HepG2 (cell line): ENCODE measurements at regions not wholly inside any gene's neighbourhood (a gene's known extent, or its start where the extent isn't known, plus 50 kb on each side); places are given as distances from the start of the nearest gene placed in this dataset.

Experiments used
- ATAC-seq: fragments of 200-7000 bp; cut with Tn5 transposase; 3 replicates; pipeline ENCODE4 v1.9.1; 2020; ENCODE audit warnings: mild to moderate bottlenecking, moderate library complexity
- BruUV-seq: library from RNA; stranded (reverse); fragments of 400-500 nt; replicated peaks from 2 replicates; lab custom pipeline; 2021; lab: Mats Ljungman, UMichigan
- CTCF ChIA-PET: fragments of 300-600 bp; formaldehyde crosslinking; extraction: SDS; loops from one replicate; lab custom pipeline; 2021; ENCODE audit warnings: low total read pairs, inconsistent platforms, low intra/inter-chr PET ratio; lab: Yijun Ruan, JAX
- POLR2A ChIA-PET: fragments of 350-600 bp; sonication (Branson Sonifier 250); formaldehyde crosslinking; loops from one replicate; lab custom pipeline; 2020; ENCODE audit warnings: antibody characterized with exemption, inconsistent platforms; lab: Yijun Ruan, JAX
- DNase-seq: peaks from one replicate; pipeline ENCODE4 v3.0.0-alpha.2; 2015; ENCODE audit warnings: low spot score
- FAIRE-seq: peaks from 3 replicates; lab custom pipeline; 2011; peaks lifted over from hg19 to GRCh38; lab: Jason Lieb, UNC
- H2AFZ ChIP-seq: one replicate; pipeline ENCODE4 v1.6.1; 2011; ENCODE audit warnings: low read length, inconsistent platforms
- H3K27ac ChIP-seq: fragments of 300-600 bp; 3 replicates; pipeline ENCODE4 v1.8.0; 2011; ENCODE audit warnings: mixed run types, mild to moderate bottlenecking, mixed read lengths, low read length, inconsistent platforms; ENCODE audit not compliant: insufficient read depth; ENCODE audit errors: extremely low read length
- H3K27me3 ChIP-seq, 2 experiments: fragments of 200-600 bp in 1 of 2; 2 replicates in 1 of 2; 3 replicates in 1 of 2; pipeline versions ENCODE4 v1.6.0 to v1.8.0; 2011; ENCODE audit warnings: low read length in 2 of 2, mild to moderate bottlenecking in 2 of 2, moderate library complexity in 2 of 2, inconsistent platforms in 1 of 2; ENCODE audit not compliant: insufficient read depth in 2 of 2, control insufficient read depth in 1 of 2
- H3K36me3 ChIP-seq, 2 experiments: fragments of 200-600 bp in 1 of 2; replicated peaks in 1 of 2; 2 replicates in 1 of 2; 3 replicates in 1 of 2; pipeline versions ENCODE4 v1.5.1 to v1.8.0; 2011; ENCODE audit warnings: low read length in 2 of 2, inconsistent platforms in 1 of 2; ENCODE audit not compliant: insufficient read depth in 2 of 2, control insufficient read depth in 1 of 2
- H3K4me1 ChIP-seq: 2 replicates; pipeline ENCODE4 v1.5.1; 2012; ENCODE audit warnings: low read length, inconsistent platforms; ENCODE audit not compliant: insufficient read depth
- H3K4me2 ChIP-seq: 2 replicates; pipeline ENCODE4 v1.6.0; 2011; ENCODE audit warnings: low read depth, low read length, inconsistent platforms
- H3K4me3 ChIP-seq, 3 experiments: fragments of 200-600 bp in 1 of 3; sonication (generic), shearing (Covaris generic) in 1 of 3; replicated peaks in 1 of 3; 2 replicates each; pipeline ENCODE4 v1.5.1; 2011 to 2016; ENCODE audit warnings: low read length in 3 of 3, inconsistent platforms in 2 of 3, low read depth in 2 of 3, mild to moderate bottlenecking in 2 of 3, control low read depth in 1 of 3, mixed read lengths in 1 of 3; ENCODE audit not compliant: insufficient read depth in 1 of 3
- H3K79me2 ChIP-seq: one replicate; pipeline ENCODE4 v1.6.1; 2011; ENCODE audit warnings: low read length, inconsistent platforms; ENCODE audit not compliant: insufficient read depth
- H3K9ac ChIP-seq: 2 replicates; pipeline ENCODE4 v1.6.0; 2011; ENCODE audit warnings: mild to moderate bottlenecking, low read depth, low read length, inconsistent platforms; ENCODE audit not compliant: insufficient read depth
- H3K9me3 ChIP-seq: 2 replicates; pipeline ENCODE4 v1.5.1; 2012; ENCODE audit warnings: mild to moderate bottlenecking, low read length
- H4K20me1 ChIP-seq: 2 replicates; pipeline ENCODE4 v1.6.0; 2011; ENCODE audit warnings: inconsistent platforms, mild to moderate bottlenecking, low read length, moderate library complexity; ENCODE audit not compliant: insufficient read depth
- HOXA9 ChIP-seq: sonication (generic); formaldehyde crosslinking; IDR thresholded peaks from 2 replicates; pipeline ENCODE4 v1.8.1; 2022; ENCODE audit warnings: missing genetic modification reagents, mild to moderate bottlenecking, moderate library complexity, borderline replicate concordance
- KLF9 ChIP-seq: IDR thresholded peaks from 2 replicates; pipeline ENCODE4 v1.6.1; 2016; ENCODE audit warnings: low read depth
- MLX ChIP-seq: IDR thresholded peaks from 2 replicates; pipeline ENCODE4 v1.6.1; 2016
- MTA1 ChIP-seq: sonication (generic); formaldehyde crosslinking; IDR thresholded peaks from 2 replicates; pipeline ENCODE4 v1.4.0; 2020; ENCODE audit warnings: missing genetic modification reagents, mild to moderate bottlenecking, borderline replicate concordance
- POLR2AphosphoS5 ChIP-seq: IDR thresholded peaks from 2 replicates; pipeline ENCODE4 v1.6.1; 2012; ENCODE audit warnings: low read depth, low read length
- PRPF4 ChIP-seq: fragments of 200-400 bp; formaldehyde crosslinking; IDR thresholded peaks from 2 replicates; pipeline ENCODE4 v1.6.1; 2016; ENCODE audit warnings: low read length, low read depth; ENCODE audit not compliant: poor library complexity, severe bottlenecking
- ZNF124 ChIP-seq: sonication (generic); formaldehyde crosslinking; IDR thresholded peaks from 2 replicates; pipeline ENCODE4 v1.4.0; 2020; ENCODE audit warnings: missing genetic modification reagents
- ZNF17 ChIP-seq: sonication (generic); formaldehyde crosslinking; IDR thresholded peaks from 2 replicates; pipeline ENCODE4 v1.5.0; 2020; ENCODE audit warnings: mild to moderate bottlenecking, missing genetic modification reagents
- ZNF296 ChIP-seq: sonication (generic); formaldehyde crosslinking; conservative IDR thresholded peaks from 2 replicates; pipeline ENCODE4 v1.5.0; 2020; ENCODE audit warnings: mild to moderate bottlenecking, missing genetic modification reagents
- ZNF546 ChIP-seq: sonication (generic); formaldehyde crosslinking; conservative IDR thresholded peaks from 2 replicates; pipeline ENCODE4 v1.8.1; 2023; ENCODE audit warnings: mild to moderate bottlenecking, missing genetic modification reagents
- ZNF629 ChIP-seq: sonication (generic); formaldehyde crosslinking; conservative IDR thresholded peaks from 2 replicates; pipeline ENCODE4 v1.5.0; 2020; ENCODE audit warnings: missing genetic modification reagents
- ZNF672 ChIP-seq: sonication (generic); formaldehyde crosslinking; IDR thresholded peaks from 2 replicates; pipeline ENCODE4 v1.8.1; 2022; ENCODE audit warnings: missing genetic modification reagents
- ZNF709 ChIP-seq: sonication (generic); formaldehyde crosslinking; IDR thresholded peaks from 2 replicates; pipeline ENCODE4 v1.5.0; 2020; ENCODE audit warnings: mild to moderate bottlenecking, missing genetic modification reagents
- ZNF782 ChIP-seq: sonication (generic); formaldehyde crosslinking; IDR thresholded peaks from 2 replicates; pipeline ENCODE4 v1.4.0; 2020; ENCODE audit warnings: missing genetic modification reagents, mild to moderate bottlenecking, borderline replicate concordance
- ZNF879 ChIP-seq: sonication (generic); formaldehyde crosslinking; IDR thresholded peaks from 2 replicates; pipeline ENCODE4 v1.8.1; 2023; ENCODE audit warnings: missing genetic modification reagents
- WGBS: methylation state at CpG from one replicate; pipeline ENCODE4 v1.1.6; 2017; ENCODE audit warnings: low lambda C conversion rate; 5-methylcytosine and 5-hydroxymethylcytosine counted together
- in situ Hi-C: cut with HindIII; loops from 2 replicates; pipeline ENCODE4 v1.10.0; 2017; ENCODE audit warnings: low pct_unique_long_range_greater_than_20kb; ENCODE audit not compliant: extremely low pct_ligation_motif_present
- intact Hi-C: fragments of 100-400 bp; cut with micrococcal nuclease; formaldehyde crosslinking; loops from one replicate; pipeline ENCODE4 v1.10.0; 2022; ENCODE audit not compliant: unreplicated experiment
- TF ChIP-seq, protein P1 (sequence below): fragments of 450-650 bp; IDR thresholded peaks from 2 replicates; pipeline ENCODE4 v1.6.1; 2017; ENCODE audit warnings: mild to moderate bottlenecking
- TF ChIP-seq, protein P2 (sequence below): sonication (generic); formaldehyde crosslinking; IDR thresholded peaks from 2 replicates; pipeline ENCODE4 v1.5.1; 2020; ENCODE audit warnings: missing genetic modification reagents, mild to moderate bottlenecking, borderline replicate concordance

DNA sequence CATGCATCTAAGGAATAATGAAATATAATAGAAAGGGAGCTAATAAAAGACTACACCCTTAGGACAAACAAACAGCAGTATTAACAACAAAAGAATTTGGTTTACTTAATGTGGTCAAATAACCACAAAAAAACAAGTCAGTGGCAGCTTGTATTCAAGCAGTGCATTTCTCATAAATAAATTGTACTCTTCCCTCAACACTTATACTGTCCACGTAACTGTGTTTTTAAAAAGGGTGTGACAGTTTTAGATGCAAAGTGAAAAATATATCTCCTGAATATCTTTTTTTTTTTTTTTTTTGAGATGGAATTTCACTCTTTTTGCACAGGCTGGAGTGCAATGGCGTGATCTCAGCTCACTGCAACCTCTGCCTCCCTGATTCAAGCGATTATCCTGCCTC, 698.2 kb upstream of the CADM2 start:
- H3K4me3 ChIP-seq = no peak overlapping the region
- no peak overlapping the region for H3K27ac ChIP-seq
- no peak overlapping the region for H3K4me2 ChIP-seq
- H3K36me3 ChIP-seq = no peaks in the 10 kb centered on the region
- H4K20me1 ChIP-seq = no peaks in the 10 kb centered on the region
- TF ChIP-seq ZNF629 (no peak), HOXA9 (CRISPR knock-in tag) (no peak), ZNF17 (CRISPR knock-in tag) (no peak)
- WGBS = 4% methylated on average over 3 of the region's 3 CpGs
- H2AFZ ChIP-seq = no peak overlapping the region
- H3K9me3 ChIP-seq = no peaks in the 10 kb centered on the region
- intact Hi-C loops (no loop called here), in situ Hi-C loops (no loop called here)
- ChIA-PET POLR2A (no interaction called here), CTCF (no interaction called here)
- ATAC-seq (no peak), DNase-seq (no peak), FAIRE-seq (no peak)
- H3K27me3 ChIP-seq = no peaks in the 10 kb centered on the region
- H3K4me1 ChIP-seq = no peaks in the 10 kb centered on the region
- BruUV-seq = no TSS peak
- no peaks in the 10 kb centered on the region for H3K79me2 ChIP-seq
- no peak overlapping the region for H3K9ac ChIP-seq

DNA sequence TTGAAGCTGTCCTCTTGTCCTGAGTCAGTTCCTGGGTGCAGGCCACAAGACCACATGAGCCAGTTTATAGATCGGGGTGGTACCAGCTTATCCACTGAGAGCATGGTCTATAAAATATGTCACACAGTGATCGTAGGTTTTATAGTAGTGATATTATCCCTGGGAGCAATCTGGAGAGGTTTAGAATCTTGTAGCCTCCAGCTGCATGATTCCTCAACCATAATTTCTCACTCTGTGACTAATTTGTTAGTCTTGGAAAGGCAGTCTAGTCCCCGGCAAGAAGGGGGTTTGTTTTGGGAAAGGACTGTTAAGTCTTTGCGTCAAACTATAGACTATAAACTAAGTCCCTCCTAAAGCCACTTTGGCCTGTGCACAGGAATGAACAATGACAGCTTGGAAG, 693.0 kb upstream of the CADM2 start:
- Histone ChIP-seq H3K4me3 (no peak overlapping the region), H3K79me2 (no peaks in the 10 kb centered on the region), H2AFZ (no peak overlapping the region), H3K36me3 (no peaks in the 10 kb centered on the region), H3K9me3 (no peaks in the 10 kb centered on the region), H4K20me1 (no peaks in the 10 kb centered on the region), H3K4me1 (no peaks in the 10 kb centered on the region), H3K27ac (no peak overlapping the region), H3K4me2 (no peak overlapping the region), H3K27me3 (no peaks in the 10 kb centered on the region), H3K9ac (no peak overlapping the region)
- no TSS peak for BruUV-seq
- DNase-seq = no peak
- intact Hi-C loops = no loop called here
- WGBS = 19% methylated on average over 4 of the region's 4 CpGs
- in situ Hi-C loops = no loop called here
- ChIA-PET CTCF (no interaction called here), POLR2A (no interaction called here)
- no peak for ATAC-seq
- FAIRE-seq = no peak
- TF ChIP-seq ZNF782 (CRISPR knock-in tag) (no peak), KLF9 (CRISPR knock-in tag) (no peak), ZNF124 (CRISPR knock-in tag) (no peak), MTA1 (no peak), ZNF709 (no peak), POLR2AphosphoS5 (no peak), ZNF296 (CRISPR knock-in tag) (no peak), MLX (CRISPR knock-in tag) (no peak), ZNF546 (CRISPR knock-in tag) (no peak), ZNF672 (CRISPR knock-in tag) (no peak), PRPF4 (no peak), ZNF879 (CRISPR knock-in tag) (no peak)
- TF ChIP-seq, protein P1, sequence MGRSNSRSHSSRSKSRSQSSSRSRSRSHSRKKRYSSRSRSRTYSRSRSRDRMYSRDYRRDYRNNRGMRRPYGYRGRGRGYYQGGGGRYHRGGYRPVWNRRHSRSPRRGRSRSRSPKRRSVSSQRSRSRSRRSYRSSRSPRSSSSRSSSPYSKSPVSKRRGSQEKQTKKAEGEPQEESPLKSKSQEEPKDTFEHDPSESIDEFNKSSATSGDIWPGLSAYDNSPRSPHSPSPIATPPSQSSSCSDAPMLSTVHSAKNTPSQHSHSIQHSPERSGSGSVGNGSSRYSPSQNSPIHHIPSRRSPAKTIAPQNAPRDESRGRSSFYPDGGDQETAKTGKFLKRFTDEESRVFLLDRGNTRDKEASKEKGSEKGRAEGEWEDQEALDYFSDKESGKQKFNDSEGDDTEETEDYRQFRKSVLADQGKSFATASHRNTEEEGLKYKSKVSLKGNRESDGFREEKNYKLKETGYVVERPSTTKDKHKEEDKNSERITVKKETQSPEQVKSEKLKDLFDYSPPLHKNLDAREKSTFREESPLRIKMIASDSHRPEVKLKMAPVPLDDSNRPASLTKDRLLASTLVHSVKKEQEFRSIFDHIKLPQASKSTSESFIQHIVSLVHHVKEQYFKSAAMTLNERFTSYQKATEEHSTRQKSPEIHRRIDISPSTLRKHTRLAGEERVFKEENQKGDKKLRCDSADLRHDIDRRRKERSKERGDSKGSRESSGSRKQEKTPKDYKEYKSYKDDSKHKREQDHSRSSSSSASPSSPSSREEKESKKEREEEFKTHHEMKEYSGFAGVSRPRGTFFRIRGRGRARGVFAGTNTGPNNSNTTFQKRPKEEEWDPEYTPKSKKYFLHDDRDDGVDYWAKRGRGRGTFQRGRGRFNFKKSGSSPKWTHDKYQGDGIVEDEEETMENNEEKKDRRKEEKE = no peak
- TF ChIP-seq, protein P2, sequence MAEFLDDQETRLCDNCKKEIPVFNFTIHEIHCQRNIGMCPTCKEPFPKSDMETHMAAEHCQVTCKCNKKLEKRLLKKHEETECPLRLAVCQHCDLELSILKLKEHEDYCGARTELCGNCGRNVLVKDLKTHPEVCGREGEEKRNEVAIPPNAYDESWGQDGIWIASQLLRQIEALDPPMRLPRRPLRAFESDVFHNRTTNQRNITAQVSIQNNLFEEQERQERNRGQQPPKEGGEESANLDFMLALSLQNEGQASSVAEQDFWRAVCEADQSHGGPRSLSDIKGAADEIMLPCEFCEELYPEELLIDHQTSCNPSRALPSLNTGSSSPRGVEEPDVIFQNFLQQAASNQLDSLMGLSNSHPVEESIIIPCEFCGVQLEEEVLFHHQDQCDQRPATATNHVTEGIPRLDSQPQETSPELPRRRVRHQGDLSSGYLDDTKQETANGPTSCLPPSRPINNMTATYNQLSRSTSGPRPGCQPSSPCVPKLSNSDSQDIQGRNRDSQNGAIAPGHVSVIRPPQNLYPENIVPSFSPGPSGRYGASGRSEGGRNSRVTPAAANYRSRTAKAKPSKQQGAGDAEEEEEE (CRISPR knock-in tag) = no peak
